ENCODE measurements at regions not wholly inside any gene's neighbourhood (a gene's known extent, or its start where the extent isn't known, plus 50 kb on each side); places are given as distances from the start of the nearest gene placed in this dataset.

DNA sequence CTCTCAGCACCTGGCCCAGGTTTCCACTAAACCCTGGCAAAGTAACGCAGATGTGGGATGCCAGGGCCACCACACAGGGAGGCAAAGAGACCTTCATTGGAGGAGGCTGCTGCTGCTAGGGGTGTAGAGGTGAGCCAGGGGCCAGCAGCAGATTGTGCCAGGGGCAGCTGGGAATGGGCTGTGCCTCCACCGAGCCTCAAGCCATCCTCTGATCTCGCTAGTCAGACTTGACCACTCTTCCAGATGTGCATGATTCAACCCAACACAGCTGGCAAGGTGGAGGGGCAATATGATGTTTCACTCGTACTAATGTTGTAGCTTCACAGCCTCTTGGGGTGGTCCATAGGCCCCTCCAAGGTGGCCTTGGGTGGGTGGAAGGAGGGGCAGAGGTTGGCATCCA is 73.0 kb upstream of the MRPS6 start:
- TF ChIP-seq EZH2 (IDR thresholded peaks at IDR 0.05; ENCODE audit: insufficient read depth, poor library complexity, severe bottlenecking) (no peak), EZH2phosphoT487 (IDR thresholded peaks at IDR 0.05; ENCODE audit: insufficient read depth, low read depth) (no peak)

Data from GM23248 (cell line).